GM23338 (cell line): ENCODE measurements at regions not wholly inside any gene's neighbourhood (a gene's known extent, or its start where the extent isn't known, plus 50 kb on each side); places are given as distances from the start of the nearest gene placed in this dataset.

Source experiments
- POLR2AphosphoS5 ChIP-seq: IDR thresholded peaks from 2 replicates; pipeline ENCODE4 v1.6.1; 2016; ENCODE audit warnings: antibody characterized with exemption, low read depth
- STAT1 ChIP-seq: IDR thresholded peaks from one replicate; pipeline ENCODE4 v1.6.1; 2016; ENCODE audit warnings: antibody characterized with exemption; ENCODE audit not compliant: unreplicated experiment
- TF ChIP-seq, protein P1 (sequence below), 2 experiments: fragments of 200-600 bp in 1 of 2; sonication (generic) in 1 of 2; conservative IDR thresholded peaks; 2 replicates each; pipeline versions ENCODE4 v1.5.1 to v1.6.1; 2016 to 2017; ENCODE audit warnings: antibody characterized with exemption in 2 of 2, low read depth in 2 of 2, mild to moderate bottlenecking in 2 of 2, moderate library complexity in 1 of 2
- TF ChIP-seq, protein P2 (sequence below): IDR thresholded peaks from one replicate; pipeline ENCODE4 v1.6.1; 2018; ENCODE audit warnings: antibody characterized with exemption; ENCODE audit not compliant: unreplicated experiment
- TF ChIP-seq, protein P3 (sequence below): IDR thresholded peaks from 2 replicates; pipeline ENCODE4 v1.6.1; 2016; ENCODE audit warnings: antibody characterized with exemption

DNA sequence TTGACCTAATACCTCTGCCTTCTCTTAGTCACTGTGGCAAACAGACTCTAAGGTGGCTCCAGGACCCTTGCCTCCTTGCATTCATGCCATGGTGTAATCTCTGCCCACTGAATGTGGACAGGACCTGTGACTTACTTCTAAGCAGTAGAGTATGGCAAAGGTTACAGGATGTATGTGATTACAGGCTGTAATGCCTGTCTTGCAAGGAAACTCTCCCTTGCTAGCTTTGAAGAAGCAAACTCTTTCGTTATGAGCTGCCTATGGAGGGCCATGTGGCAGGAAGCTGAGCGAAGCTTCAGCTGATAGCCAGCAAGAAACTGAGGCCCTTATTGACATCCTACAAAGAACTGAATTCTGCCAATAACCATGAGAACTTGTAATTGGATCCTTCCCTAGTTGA, 103.3 kb upstream of the HMHB1 start:
- TF ChIP-seq STAT1 (no peak), POLR2AphosphoS5 (no peak)
- TF ChIP-seq, protein P1, sequence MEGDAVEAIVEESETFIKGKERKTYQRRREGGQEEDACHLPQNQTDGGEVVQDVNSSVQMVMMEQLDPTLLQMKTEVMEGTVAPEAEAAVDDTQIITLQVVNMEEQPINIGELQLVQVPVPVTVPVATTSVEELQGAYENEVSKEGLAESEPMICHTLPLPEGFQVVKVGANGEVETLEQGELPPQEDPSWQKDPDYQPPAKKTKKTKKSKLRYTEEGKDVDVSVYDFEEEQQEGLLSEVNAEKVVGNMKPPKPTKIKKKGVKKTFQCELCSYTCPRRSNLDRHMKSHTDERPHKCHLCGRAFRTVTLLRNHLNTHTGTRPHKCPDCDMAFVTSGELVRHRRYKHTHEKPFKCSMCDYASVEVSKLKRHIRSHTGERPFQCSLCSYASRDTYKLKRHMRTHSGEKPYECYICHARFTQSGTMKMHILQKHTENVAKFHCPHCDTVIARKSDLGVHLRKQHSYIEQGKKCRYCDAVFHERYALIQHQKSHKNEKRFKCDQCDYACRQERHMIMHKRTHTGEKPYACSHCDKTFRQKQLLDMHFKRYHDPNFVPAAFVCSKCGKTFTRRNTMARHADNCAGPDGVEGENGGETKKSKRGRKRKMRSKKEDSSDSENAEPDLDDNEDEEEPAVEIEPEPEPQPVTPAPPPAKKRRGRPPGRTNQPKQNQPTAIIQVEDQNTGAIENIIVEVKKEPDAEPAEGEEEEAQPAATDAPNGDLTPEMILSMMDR (conservative IDR thresholded peaks at IDR 0.05; ENCODE audit: low read depth in 2 of 2) = no peak
- TF ChIP-seq, protein P2, sequence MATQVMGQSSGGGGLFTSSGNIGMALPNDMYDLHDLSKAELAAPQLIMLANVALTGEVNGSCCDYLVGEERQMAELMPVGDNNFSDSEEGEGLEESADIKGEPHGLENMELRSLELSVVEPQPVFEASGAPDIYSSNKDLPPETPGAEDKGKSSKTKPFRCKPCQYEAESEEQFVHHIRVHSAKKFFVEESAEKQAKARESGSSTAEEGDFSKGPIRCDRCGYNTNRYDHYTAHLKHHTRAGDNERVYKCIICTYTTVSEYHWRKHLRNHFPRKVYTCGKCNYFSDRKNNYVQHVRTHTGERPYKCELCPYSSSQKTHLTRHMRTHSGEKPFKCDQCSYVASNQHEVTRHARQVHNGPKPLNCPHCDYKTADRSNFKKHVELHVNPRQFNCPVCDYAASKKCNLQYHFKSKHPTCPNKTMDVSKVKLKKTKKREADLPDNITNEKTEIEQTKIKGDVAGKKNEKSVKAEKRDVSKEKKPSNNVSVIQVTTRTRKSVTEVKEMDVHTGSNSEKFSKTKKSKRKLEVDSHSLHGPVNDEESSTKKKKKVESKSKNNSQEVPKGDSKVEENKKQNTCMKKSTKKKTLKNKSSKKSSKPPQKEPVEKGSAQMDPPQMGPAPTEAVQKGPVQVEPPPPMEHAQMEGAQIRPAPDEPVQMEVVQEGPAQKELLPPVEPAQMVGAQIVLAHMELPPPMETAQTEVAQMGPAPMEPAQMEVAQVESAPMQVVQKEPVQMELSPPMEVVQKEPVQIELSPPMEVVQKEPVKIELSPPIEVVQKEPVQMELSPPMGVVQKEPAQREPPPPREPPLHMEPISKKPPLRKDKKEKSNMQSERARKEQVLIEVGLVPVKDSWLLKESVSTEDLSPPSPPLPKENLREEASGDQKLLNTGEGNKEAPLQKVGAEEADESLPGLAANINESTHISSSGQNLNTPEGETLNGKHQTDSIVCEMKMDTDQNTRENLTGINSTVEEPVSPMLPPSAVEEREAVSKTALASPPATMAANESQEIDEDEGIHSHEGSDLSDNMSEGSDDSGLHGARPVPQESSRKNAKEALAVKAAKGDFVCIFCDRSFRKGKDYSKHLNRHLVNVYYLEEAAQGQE = no peak
- TF ChIP-seq, protein P3, sequence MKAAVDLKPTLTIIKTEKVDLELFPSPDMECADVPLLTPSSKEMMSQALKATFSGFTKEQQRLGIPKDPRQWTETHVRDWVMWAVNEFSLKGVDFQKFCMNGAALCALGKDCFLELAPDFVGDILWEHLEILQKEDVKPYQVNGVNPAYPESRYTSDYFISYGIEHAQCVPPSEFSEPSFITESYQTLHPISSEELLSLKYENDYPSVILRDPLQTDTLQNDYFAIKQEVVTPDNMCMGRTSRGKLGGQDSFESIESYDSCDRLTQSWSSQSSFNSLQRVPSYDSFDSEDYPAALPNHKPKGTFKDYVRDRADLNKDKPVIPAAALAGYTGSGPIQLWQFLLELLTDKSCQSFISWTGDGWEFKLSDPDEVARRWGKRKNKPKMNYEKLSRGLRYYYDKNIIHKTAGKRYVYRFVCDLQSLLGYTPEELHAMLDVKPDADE = no peak
